Renal cortex interstitium (tissue), 11 donors: ENCODE measurements at regions not wholly inside any gene's neighbourhood (a gene's known extent, or its start where the extent isn't known, plus 50 kb on each side); places are given as distances from the start of the nearest gene placed in this dataset.

ENCODE experiments used
- DNase-seq, 11 donors: peaks; one replicate each; pipeline ENCODE4 v3.0.0-alpha.2; 2013; ENCODE audit warnings: low read depth in 9 of 11, low spot score in 4 of 11; ENCODE audit errors: extremely low read depth in 1 of 11

GRCh38 chr2:71742953-71743601 lies 289.7 kb downstream of the DYSF start:
- peak in 2 of 11 donors; percentile 20 to 35 for DNase-seq

- no peak for DNase-seq
Observed at GRCh38 chr2:71736986-71737385, 283.6 kb downstream of the DYSF start.

- DNase-seq = peak in 7 of 11 donors; percentile 26 to 43 (median 30)
Observed at GRCh38 chr2:71736091-71736861, 282.9 kb downstream of the DYSF start.
